Activated T-helper 1 cell treated with Interleukin-2 at 50 U/mL for 16 hours (primary cell): ENCODE measurements at regions not wholly inside any gene's neighbourhood (a gene's known extent, or its start where the extent isn't known, plus 50 kb on each side); places are given as distances from the start of the nearest gene placed in this dataset.

Source experiments
- DNase-seq: peaks from one replicate; pipeline ENCODE4 v3.0.0-alpha.2; 2020; ENCODE audit warnings: low read depth

GRCh38 chr10:90975096-90975495 lies 54.2 kb upstream of the ANKRD1 start:
- DNase-seq: no peak

DNA sequence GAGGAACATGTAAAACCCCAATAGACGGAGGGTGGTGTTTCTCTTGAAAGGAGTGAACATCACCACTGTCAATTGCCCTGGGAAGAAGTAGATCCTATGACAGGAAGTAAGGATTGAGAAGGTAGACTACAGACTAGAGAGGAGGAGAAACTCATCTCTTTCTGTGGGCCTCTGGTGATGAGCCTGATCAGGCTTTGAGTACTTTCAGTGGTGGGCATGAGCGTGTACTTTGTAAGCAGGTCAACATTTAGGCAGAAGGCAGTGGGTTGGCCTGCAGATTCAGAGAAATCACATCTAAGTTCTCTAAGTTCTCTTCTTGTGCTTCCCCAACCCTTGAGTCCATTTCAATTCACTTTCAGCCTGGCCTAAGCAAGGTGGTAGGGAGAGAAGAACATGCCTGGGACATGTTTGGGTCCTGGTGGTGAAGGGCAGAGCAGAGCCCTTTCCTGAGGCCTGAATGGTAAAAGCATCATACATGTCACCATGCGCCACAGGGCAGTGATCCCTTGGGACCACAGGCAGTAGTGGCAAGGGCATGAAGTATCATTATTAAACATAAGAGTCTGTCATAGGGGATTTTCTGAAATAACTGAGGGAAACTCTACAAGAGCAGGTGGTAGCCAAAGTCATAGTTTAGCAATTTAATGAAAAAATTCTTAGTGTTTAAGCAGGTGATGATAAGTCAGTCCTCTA lies 56.4 kb upstream of the ANKRD1 start:
- no peak for DNase-seq

DNA sequence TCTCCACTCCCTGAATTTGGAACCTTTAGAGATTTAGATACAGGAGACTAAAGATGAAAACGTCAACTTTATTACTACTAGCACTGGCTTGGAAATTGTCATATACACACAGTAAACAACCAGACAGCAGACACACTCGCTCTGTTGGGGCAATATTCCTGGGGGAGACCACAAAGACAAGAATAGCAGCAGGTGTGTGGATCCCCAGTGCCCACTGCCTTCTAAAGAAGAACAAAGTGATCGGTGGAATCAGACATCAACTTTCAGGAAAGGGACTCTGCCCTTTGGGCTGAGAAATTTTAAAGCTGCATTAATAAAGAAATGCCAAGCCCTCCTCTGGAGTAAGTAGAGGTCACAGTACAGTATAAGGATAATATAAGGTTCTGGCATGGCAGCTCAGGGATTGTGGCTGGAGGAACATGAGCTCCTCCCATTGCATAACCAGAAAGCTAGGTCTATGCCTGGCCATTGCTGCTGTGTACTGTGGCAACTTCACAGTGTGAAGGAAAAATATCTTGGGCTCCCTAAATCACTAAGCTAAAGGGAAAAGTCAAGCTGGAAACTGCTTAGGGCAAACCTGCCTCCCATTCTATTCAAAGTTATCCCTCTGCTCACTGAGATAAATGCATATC lies 57.1 kb upstream of the ANKRD1 start:
- no peak for DNase-seq

GRCh38 chr10:90982406-90983008 lies 61.6 kb upstream of the ANKRD1 start:
- DNase-seq: no peak

DNA sequence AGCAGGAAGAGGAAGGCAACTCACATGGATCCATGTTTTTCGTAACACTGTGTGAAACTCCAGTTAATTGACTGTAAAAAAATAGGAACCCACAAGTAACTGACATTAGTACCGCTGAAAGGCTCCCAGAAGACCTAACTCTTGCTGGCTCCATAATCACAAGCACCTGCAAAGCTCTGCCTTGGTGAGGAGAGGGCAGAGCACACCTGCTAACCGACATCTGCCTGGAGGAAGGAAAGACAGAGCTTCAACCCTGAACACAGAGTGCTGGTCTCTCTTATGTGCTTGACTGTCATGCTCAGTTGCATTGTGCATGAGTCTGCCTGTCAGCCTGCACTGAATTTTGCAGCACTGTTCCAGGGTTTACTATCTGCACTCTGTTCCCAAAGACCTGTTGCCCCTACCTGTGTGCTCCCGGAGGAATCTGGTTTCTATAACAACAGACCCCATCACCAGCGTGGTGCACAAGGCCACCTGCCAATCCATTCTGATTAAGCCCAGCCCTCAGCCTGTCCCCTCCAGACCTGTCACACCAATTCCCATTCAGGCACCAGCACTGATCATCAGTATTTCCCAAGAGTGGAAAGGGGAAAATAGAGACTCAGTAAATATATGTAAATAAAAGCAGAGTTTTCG lies 63.1 kb upstream of the ANKRD1 start:
- no peak for DNase-seq

GRCh38 chr10:90984898-90985297 lies 64.0 kb upstream of the ANKRD1 start:
- no peak for DNase-seq

DNA sequence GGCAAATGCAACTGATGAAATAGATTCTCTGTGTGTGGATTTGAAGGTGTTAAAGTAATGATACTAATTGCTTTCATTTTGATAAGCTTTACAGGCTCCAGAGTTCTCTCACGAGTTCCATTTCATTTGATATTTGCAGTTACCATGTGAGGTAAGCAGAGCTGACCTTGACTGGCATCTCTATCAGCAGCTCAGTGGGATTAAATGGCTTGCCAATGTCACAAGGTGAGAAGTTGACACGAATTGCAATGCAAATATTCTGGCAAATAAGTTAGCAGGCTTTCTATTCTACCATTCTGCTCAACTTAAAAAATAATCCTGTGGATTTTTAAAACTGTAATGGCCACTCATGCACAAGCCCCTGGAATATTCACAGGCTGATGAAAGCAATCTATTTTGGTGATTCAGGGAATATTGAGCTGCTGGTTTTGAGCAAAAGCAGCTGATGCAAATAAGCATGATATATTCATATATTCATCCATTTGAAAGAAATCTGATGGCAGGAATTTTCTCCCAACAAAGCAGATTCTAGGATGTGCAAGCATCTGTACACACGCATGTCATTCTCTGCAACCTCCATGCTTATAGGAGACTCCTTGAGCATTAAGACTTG lies 64.5 kb upstream of the ANKRD1 start:
- DNase-seq: no peak

- DNase-seq: no peak
These were observed 65.4 kb upstream of the ANKRD1 start for GRCh38 chr10:90986136-90986760.

- DNase-seq: no peak
These were observed 66.0 kb upstream of the ANKRD1 start for GRCh38 chr10:90986870-90987269.

DNA sequence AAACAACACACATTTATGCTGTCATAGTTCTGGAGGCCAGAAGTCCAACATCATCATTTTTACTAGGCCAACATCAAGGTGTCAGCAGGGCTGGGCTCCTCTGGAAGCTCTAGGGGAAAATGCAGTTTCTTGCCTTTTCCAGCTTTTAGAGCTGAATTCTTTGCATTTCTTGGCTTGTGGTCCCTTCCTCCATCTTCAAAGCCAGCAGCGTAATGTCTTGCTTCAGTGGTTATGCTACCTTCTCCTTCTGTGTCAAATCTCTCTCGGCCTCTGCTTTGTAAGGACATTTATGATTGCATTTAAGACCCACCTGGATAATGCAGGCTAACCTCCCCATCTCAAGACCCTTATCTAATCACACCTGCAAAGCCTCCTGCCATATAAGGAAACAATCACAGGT lies 66.5 kb upstream of the ANKRD1 start:
- DNase-seq: no peak

DNA sequence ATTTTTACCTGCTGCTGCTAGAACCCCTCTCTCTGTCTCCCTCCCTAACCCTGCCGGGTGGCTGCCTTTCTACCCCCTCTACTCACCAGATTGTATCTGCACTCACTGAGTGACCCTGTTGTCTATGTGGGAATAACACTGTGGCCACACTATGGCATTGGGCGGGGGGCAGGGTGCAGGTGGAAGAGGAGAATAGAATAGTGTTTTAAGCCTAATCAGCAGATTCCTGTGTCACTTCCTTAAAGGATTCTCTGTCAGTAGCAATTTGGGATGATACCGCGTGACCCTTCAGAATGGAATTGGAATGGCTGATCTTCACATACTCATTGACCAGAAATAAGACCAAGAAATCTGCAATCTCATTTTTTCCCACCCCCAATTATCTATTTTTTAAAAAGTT lies 67.1 kb upstream of the ANKRD1 start:
- DNase-seq: no peak

GRCh38 chr10:90988802-90989201 lies 67.9 kb upstream of the ANKRD1 start:
- DNase-seq: no peak

DNA sequence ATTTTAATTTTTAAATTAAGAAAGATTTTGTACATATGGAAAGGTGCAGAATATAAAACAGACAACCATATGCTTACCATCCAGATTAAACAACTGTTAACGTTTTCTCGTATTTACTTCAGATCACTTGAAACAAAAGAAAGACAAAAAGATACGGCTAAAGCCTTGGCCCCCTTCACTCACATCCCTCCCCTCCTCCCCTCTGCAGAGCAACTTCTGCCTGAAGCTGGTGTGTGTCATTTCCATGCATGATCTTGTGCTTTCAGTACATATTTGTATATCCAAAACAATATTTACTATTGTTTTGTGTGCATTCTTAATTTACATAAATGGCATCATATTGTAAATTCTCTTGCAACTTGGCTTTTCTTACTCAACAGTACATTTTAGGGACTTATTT lies 68.5 kb upstream of the ANKRD1 start:
- DNase-seq: no peak

DNA sequence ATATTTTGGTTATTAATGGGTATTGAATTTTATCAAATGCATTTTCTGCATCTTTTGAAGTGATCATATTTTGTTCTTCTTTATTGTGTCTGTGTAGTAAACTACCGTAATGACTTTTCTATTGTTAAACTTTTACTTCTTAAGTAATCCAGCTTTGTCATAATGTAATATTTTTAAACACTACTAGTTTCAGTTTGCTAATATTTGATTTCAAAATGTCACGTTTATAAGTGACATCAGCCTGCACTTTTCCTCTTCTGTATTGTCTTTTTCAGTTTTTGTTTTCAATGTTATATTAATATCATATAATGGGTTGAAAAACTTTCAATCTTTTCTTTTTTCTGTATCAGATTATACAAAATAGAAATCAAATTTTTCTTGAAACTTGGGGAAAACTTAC lies 71.6 kb upstream of the ANKRD1 start:
- DNase-seq: no peak

DNA sequence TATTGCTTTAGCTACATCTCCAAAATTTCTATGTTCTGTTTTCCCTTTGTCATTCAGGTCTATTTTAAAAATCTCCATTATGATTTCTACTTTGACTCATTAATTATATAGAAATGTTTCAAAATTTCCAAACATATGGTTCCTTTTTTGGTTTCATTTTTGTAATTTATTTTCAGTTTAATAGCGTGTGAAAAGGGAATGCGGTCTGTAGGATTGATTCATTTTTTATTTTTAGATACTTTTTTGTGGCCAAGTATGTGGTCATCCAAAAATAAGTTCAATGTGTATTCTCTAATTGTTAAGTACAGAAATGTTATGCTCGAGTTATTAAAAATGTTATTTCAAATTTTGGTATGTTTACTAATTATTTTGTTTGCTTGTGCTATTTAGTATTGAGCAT lies 72.5 kb upstream of the ANKRD1 start:
- DNase-seq: no peak

DNA sequence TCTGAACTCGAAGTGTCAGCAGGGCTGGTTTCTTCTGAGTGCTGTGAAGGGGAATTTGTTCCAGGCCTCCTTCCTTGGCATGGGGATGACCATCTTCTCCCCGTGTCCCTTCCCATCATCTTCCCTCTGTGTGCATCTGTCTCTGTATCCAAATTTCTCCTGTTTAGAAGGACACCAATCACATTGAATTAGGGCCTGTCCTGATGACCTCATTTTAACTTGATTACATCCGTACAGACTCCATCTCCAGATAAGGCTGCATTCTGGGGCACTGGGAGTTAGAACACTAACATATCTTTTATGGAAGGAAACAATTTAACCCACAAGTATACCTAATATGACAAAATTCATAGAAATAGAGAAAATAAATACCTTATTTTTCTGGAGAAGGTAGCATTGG lies 76.8 kb upstream of the ANKRD1 start:
- no peak for DNase-seq

- no peak for DNase-seq
These were observed 78.0 kb upstream of the ANKRD1 start for GRCh38 chr10:90998733-90999511.

DNA sequence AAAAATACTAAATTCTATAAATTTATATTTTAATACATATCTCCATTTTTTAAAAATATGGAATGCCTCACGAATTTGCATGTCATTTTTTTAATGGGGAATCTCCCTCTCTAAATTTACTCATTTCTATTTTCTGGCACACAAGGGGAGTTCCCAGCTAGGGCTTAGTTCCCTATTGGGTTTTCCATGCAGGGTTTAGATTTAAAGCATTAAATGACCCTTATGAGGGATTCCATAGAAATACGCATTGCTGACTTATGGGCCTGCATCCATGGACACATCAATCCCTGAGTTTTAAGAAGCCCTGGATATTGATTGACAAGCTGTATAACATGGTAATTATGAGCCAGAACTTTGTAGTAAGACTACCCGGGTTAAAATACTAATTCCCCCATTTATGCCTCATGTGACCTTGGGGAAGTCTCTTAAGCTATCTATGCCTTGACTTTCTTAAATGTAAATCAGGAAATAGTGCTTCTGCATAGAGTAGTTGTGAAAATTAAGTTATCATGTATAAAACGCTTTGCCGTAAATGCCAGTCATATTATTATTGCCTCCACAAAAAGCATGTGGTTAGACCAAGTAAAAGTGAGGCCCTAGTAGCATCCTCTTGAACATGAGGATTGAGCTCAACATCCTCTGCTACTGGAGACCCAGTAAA lies 78.8 kb upstream of the ANKRD1 start:
- no peak for DNase-seq

GRCh38 chr10:91000470-91000869 lies 79.6 kb upstream of the ANKRD1 start:
- DNase-seq: no peak

DNA sequence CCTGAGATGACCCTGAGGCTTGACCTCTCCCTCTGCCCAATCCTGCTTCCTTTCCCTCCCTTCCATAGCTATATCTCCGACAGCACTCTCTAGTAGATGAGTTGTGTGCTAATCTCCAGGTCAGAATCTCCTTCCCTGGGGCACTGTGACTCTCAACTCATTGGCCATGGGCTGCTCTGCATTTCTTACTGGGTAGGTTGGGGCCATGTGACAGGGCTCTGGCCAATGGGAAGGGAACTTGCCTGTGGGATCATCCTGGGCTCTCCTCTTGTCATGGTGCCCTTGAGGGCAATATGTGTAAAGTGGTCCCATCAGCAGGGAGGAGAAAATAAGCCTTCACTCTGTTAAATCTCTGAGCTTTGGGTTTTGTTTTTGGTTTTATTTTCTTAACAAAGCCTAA lies 80.1 kb upstream of the ANKRD1 start:
- DNase-seq: no peak

- DNase-seq: no peak
These were observed 81.8 kb upstream of the ANKRD1 start for GRCh38 chr10:91002656-91003055.
